B cell (primary cell): ENCODE measurements at regions not wholly inside any gene's neighbourhood (a gene's known extent, or its start where the extent isn't known, plus 50 kb on each side); places are given as distances from the start of the nearest gene placed in this dataset.
"Not testable (repeated sequence)": the region's sequence is repeated elsewhere in the genome, so short reads cannot be mapped to it uniquely, and the experiment has no call there.

ENCODE experiments used
- ATAC-seq: fragments of 200-7000 bp; cut with Tn5 transposase; one replicate; pipeline ENCODE4 v1.10.0; 2021; ENCODE audit warnings: low read depth, mild to moderate bottlenecking, moderate number of reproducible peaks, moderate library complexity
- CTCF ChIA-PET: fragments of 350-600 bp; sonication (Branson Sonifier 250); formaldehyde crosslinking; loops from one replicate; lab custom pipeline; 2021; ENCODE audit warnings: antibody characterized with exemption, inconsistent platforms; lab: Charles Lee
- POLR2A ChIA-PET: fragments of 350-600 bp; sonication (Branson Sonifier 250); formaldehyde crosslinking; loops from one replicate; lab custom pipeline; 2021; ENCODE audit warnings: antibody characterized with exemption; lab: Charles Lee
- DNase-seq: peaks from one replicate; pipeline ENCODE4 v3.0.0; 2013
- H2AFZ ChIP-seq: 2 replicates; pipeline ENCODE4 v1.6.1; 2012; ENCODE audit warnings: mild to moderate bottlenecking, low read depth, low read length; ENCODE audit not compliant: insufficient read depth, poor library complexity, severe bottlenecking
- H3K27ac ChIP-seq, 2 donors: 1 replicate in 1 of 2; 2 replicates in 1 of 2; pipeline ENCODE4 v1.5.1; 2012 to 2013; ENCODE audit warnings: low read length in 2 of 2, mild to moderate bottlenecking in 2 of 2, moderate library complexity in 1 of 2
- H3K27me3 ChIP-seq, 4 experiments: fragments of 200-600 bp in 1 of 4; sonication (generic) in 1 of 4; replicated peaks in 1 of 4; 1 replicate in 2 of 4; 2 replicates in 2 of 4; pipeline versions ENCODE4 v1.6.1 to v1.7.0; 2013 to 2016; ENCODE audit warnings: low read length in 3 of 4, mild to moderate bottlenecking in 2 of 4, mixed read lengths in 1 of 4, moderate library complexity in 1 of 4; ENCODE audit not compliant: insufficient read depth in 4 of 4, control insufficient read depth in 3 of 4; ENCODE audit errors: control extremely low read depth in 1 of 4
- H3K36me3 ChIP-seq, 2 experiments: replicated peaks in 1 of 2; 1 replicate in 1 of 2; 2 replicates in 1 of 2; pipeline versions ENCODE4 v1.6.1 to v1.7.1; 2013; ENCODE audit warnings: low read length in 1 of 2; ENCODE audit not compliant: insufficient read depth in 2 of 2, control insufficient read depth in 1 of 2; ENCODE audit errors: control extremely low read depth in 1 of 2, extremely low read depth in 1 of 2
- H3K4me1 ChIP-seq, 2 donors: fragments of 200-600 bp in 1 of 2; sonication (generic) in 1 of 2; 1 replicate in 1 of 2; 2 replicates in 1 of 2; pipeline versions ENCODE4 v1.5.1 to v1.6.1; 2013 to 2017; ENCODE audit warnings: low read length in 2 of 2; ENCODE audit not compliant: control insufficient read depth in 2 of 2, insufficient read depth in 2 of 2
- H3K4me2 ChIP-seq: replicated peaks from 2 replicates; pipeline ENCODE3; 2012; ENCODE audit warnings: mild to moderate bottlenecking, low read depth, low read length; ENCODE audit not compliant: poor library complexity, severe bottlenecking
- H3K4me3 ChIP-seq, 5 experiments: fragments of 200-600 bp in 1 of 5; sonication (generic) in 1 of 5; 1 replicate in 3 of 5; 2 replicates in 2 of 5; pipeline versions ENCODE4 v1.5.1 to v1.7.0; 2011 to 2016; ENCODE audit warnings: low read length in 4 of 5, mild to moderate bottlenecking in 4 of 5, low read depth in 2 of 5, control low read depth in 1 of 5, moderate library complexity in 1 of 5; ENCODE audit not compliant: insufficient read depth in 1 of 5; ENCODE audit errors: control extremely low read depth in 1 of 5, extremely low read depth in 1 of 5
- H3K79me2 ChIP-seq: fragments of 200-600 bp; sonication (generic); one replicate; pipeline ENCODE4 v1.6.0; 2016; ENCODE audit warnings: low read length; ENCODE audit not compliant: control insufficient read depth, insufficient read depth
- H3K9ac ChIP-seq: fragments of 200-600 bp; sonication (generic); 2 replicates; pipeline ENCODE4 v1.6.1; 2017; ENCODE audit warnings: mild to moderate bottlenecking, low read length, moderate library complexity
- H3K9me3 ChIP-seq, 3 donors: one replicate each; pipeline versions ENCODE4 v1.6.1 to v1.7.1; 2013; ENCODE audit warnings: low read length in 2 of 3; ENCODE audit not compliant: control insufficient read depth in 2 of 3, insufficient read depth in 1 of 3; ENCODE audit errors: control extremely low read depth in 1 of 3
- H4K20me1 ChIP-seq: 2 replicates; pipeline ENCODE4 v1.6.0; 2012; ENCODE audit warnings: mild to moderate bottlenecking, low read length; ENCODE audit not compliant: insufficient read depth, control insufficient read depth, poor library complexity, severe bottlenecking
- H3K27ac Mint-ChIP-seq: one replicate; pipeline ENCODE4 v1.8.0; 2021; ENCODE audit warnings: mixed read lengths
- H3K27me3 Mint-ChIP-seq: one replicate; pipeline ENCODE4 v1.8.0; 2021; ENCODE audit warnings: mixed read lengths
- H3K4me1 Mint-ChIP-seq: one replicate; pipeline ENCODE4 v1.8.0; 2021; ENCODE audit warnings: mixed read lengths
- H3K4me3 Mint-ChIP-seq: one replicate; pipeline ENCODE4 v1.8.0; 2021; ENCODE audit warnings: mixed read lengths
- H3K9me3 Mint-ChIP-seq: one replicate; pipeline ENCODE4 v1.8.0; 2022; ENCODE audit warnings: mixed read lengths; ENCODE audit not compliant: insufficient read depth
- EZH2 ChIP-seq: IDR thresholded peaks from 2 replicates; pipeline ENCODE4 v1.6.1; 2012; ENCODE audit warnings: borderline replicate concordance, low read depth, mild to moderate bottlenecking, moderate library complexity, low read length; ENCODE audit not compliant: insufficient read depth, poor library complexity, severe bottlenecking
- WGBS: methylation state at CpG from one replicate; pipeline ENCODE4 v1.1.5; 2013; ENCODE audit warnings: missing lambda C conversion rate; ENCODE audit not compliant: insufficient coverage; 5-methylcytosine and 5-hydroxymethylcytosine counted together
- intact Hi-C: fragments of 100-400 bp; cut with micrococcal nuclease; formaldehyde crosslinking; loops from one replicate; pipeline ENCODE4 v1.10.0; 2022
- TF ChIP-seq, protein P1 (sequence below): fragments of 200-600 bp; IDR thresholded peaks from one replicate; pipeline ENCODE4 v1.8.0; 2022; ENCODE audit warnings: antibody characterized with exemption, mild to moderate bottlenecking

DNA sequence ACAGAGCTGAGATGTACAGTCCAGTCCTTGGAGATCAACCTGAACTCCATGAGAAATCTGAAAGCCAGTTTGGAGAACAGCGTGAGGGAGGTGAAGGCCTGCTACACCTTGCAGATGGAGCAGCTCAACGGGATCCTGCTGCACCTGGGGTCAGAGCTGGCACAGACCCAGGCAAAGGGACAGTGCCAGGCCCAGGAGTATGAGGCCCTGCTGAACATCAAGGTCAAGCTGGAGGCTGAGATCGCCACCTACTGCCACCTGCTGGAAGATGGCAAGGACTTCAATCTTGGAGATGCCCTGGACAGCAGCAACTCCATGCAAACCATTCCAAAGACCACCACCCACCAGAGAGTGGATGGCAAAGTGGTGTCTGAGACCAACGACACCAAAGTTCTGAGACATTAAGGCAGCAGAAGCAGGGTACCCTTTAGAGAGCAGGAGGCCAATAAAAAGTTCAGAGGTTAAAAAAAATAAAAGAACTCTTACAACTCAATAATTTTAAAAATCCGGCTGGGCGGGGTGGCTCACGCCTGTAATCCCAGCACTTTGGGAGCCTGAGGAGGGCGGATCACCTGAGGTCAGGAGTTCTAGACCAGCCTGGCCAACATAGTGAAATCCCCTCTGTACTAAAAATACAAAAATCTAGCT lies 69.9 kb upstream of the RTL6 start:
- Histone ChIP-seq H3K4me2 (no peak overlapping the region), H3K4me3 (no peak overlapping the region), H3K27me3 (no peaks in the 10 kb centered on the region), H3K79me2 (no peaks in the 10 kb centered on the region), H3K27ac (no peak overlapping the region), H3K36me3 (no peaks in the 10 kb centered on the region), H4K20me1 (no peaks in the 10 kb centered on the region), H3K4me1 (no peaks in the 10 kb centered on the region), H3K9me3 (peaks cover 0 to 6% (median 3%) of the 10 kb centered on the region in 3 donors), H2AFZ (no peak overlapping the region), H3K9ac (no peak overlapping the region)
- H3K9me3 Mint-ChIP-seq = no peaks in the 10 kb centered on the region
- peaks cover 19% of the 10 kb centered on the region for H3K27me3 Mint-ChIP-seq
- H3K27ac Mint-ChIP-seq = no peak overlapping the region
- WGBS = 71% methylated on average over 7 of the region's 8 CpGs
- ATAC-seq (no peak), DNase-seq (peak; percentile 34)
- CTCF ChIA-PET = interaction anchor here (0.6 to 3.1 kb wide), 9 partner anchors 11 to 578 kb away, joined by 3 to 33 read pairs (median 3); no protein-coding TSS in a partner anchor
- intact Hi-C loops = no loop called here
- TF ChIP-seq, protein P1, sequence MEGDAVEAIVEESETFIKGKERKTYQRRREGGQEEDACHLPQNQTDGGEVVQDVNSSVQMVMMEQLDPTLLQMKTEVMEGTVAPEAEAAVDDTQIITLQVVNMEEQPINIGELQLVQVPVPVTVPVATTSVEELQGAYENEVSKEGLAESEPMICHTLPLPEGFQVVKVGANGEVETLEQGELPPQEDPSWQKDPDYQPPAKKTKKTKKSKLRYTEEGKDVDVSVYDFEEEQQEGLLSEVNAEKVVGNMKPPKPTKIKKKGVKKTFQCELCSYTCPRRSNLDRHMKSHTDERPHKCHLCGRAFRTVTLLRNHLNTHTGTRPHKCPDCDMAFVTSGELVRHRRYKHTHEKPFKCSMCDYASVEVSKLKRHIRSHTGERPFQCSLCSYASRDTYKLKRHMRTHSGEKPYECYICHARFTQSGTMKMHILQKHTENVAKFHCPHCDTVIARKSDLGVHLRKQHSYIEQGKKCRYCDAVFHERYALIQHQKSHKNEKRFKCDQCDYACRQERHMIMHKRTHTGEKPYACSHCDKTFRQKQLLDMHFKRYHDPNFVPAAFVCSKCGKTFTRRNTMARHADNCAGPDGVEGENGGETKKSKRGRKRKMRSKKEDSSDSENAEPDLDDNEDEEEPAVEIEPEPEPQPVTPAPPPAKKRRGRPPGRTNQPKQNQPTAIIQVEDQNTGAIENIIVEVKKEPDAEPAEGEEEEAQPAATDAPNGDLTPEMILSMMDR = peak; percentile 46
- no peak for TF ChIP-seq EZH2
- H3K4me1 Mint-ChIP-seq = no peaks in the 10 kb centered on the region
- POLR2A ChIA-PET = interaction anchor here (0.7 kb wide), 1 partner anchor 273 kb away, joined by 4 read pairs; no protein-coding TSS in a partner anchor
- H3K4me3 Mint-ChIP-seq = no peak overlapping the region

DNA sequence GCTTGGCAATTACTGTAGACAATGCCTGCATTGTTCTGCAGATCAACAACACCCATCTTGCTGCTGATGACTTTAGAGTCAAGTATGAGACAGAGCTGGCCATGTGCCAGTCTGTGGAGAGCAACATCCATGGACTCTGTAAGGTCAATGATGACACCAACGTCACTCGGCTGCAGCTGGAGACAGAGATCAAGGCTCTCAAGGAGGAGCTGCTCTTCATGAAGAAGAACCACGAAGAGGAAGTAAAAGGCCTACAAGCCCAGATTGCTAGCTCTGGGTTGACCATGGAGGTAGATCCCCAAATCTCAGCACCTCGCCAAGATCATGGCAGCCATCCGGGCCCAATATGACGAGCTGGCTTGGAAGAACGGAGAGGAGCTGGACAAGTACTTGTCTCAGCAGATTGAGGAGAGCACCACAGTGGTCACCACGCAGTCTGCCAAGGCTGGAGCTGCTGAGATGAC lies 69.4 kb upstream of the RTL6 start:
- POLR2A ChIA-PET, H3K27ac ChIP-seq, H3K4me3 Mint-ChIP-seq: not testable (repeated sequence)

More for the DNA sequence above, 69.4 kb upstream of the RTL6 start:
- H3K79me2 ChIP-seq, H3K27ac Mint-ChIP-seq, H3K9me3 Mint-ChIP-seq, H3K4me2 ChIP-seq, H3K4me1 ChIP-seq, ATAC-seq, H2AFZ ChIP-seq, H3K4me1 Mint-ChIP-seq, DNase-seq, H3K27me3 ChIP-seq, H3K4me3 ChIP-seq, intact Hi-C loops, H3K9ac ChIP-seq, H4K20me1 ChIP-seq, H3K36me3 ChIP-seq: not testable (repeated sequence)
- peaks cover 19% of the 10 kb centered on the region for H3K27me3 Mint-ChIP-seq
- CTCF ChIA-PET = interaction anchor here (0.6 to 3.1 kb wide), 9 partner anchors 11 to 578 kb away, joined by 3 to 33 read pairs (median 3); no protein-coding TSS in a partner anchor
- 84% methylated on average over 8 of the region's 8 CpGs for WGBS
- H3K9me3 ChIP-seq = peaks cover 0 to 10% (median 3%) of the 10 kb centered on the region in 3 donors
